Bronchial epithelial cell (primary cell): ENCODE measurements at regions not wholly inside any gene's neighbourhood (a gene's known extent, or its start where the extent isn't known, plus 50 kb on each side); places are given as distances from the start of the nearest gene placed in this dataset.
"Not testable (repeated sequence)": the region's sequence is repeated elsewhere in the genome, so short reads cannot be mapped to it uniquely, and the experiment has no call there.

Source experiments
- DNase-seq: peaks from one replicate; pipeline ENCODE4 v3.0.0-alpha.2; 2010; ENCODE audit warnings: low read depth
- FAIRE-seq: peaks from 2 replicates; lab custom pipeline; 2011; peaks lifted over from hg19 to GRCh38; lab: Jason Lieb, UNC
- H3K27me3 ChIP-seq: 2 replicates; pipeline ENCODE4 v1.5.1; 2011; ENCODE audit warnings: low read length; ENCODE audit not compliant: control insufficient read depth, insufficient read depth
- H3K36me3 ChIP-seq: 2 replicates; pipeline ENCODE4 v1.5.1; 2011; ENCODE audit warnings: low read length; ENCODE audit not compliant: control insufficient read depth, insufficient read depth
- H3K4me3 ChIP-seq: 2 replicates; pipeline ENCODE4 v1.5.1; 2011; ENCODE audit warnings: mild to moderate bottlenecking, low read depth, low read length, control low read depth
- TF ChIP-seq, protein P1 (sequence below): IDR thresholded peaks from 2 replicates; pipeline ENCODE4 v1.5.1; 2011; ENCODE audit warnings: mild to moderate bottlenecking, moderate library complexity, low read length, control low read depth, inconsistent platforms; ENCODE audit not compliant: insufficient read depth, severe bottlenecking

DNA sequence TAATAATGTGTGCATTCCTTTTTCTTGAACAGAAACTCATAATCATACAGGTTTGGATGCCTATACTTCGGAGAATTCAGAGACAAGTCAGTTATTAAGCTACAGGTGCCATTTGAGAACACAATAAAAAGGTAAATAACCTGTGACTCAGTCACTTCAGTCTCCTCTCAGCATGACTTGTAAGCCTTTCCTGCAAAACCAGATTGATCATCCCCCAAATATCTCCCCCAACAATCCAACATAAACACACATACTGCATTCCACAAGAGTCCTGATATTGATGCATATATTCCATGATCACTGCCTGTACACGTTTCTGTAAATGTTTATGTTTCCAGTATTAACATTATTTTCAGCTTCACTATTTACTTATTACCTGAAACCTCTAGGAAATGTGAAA, 110.8 kb downstream of the PWWP3B start:
- DNase-seq (peak; percentile 86), FAIRE-seq (no peak)
- Histone ChIP-seq H3K36me3 (no peaks in the 10 kb centered on the region), H3K27me3 (no peaks in the 10 kb centered on the region), H3K4me3 (no peak overlapping the region)
- TF ChIP-seq, protein P1, sequence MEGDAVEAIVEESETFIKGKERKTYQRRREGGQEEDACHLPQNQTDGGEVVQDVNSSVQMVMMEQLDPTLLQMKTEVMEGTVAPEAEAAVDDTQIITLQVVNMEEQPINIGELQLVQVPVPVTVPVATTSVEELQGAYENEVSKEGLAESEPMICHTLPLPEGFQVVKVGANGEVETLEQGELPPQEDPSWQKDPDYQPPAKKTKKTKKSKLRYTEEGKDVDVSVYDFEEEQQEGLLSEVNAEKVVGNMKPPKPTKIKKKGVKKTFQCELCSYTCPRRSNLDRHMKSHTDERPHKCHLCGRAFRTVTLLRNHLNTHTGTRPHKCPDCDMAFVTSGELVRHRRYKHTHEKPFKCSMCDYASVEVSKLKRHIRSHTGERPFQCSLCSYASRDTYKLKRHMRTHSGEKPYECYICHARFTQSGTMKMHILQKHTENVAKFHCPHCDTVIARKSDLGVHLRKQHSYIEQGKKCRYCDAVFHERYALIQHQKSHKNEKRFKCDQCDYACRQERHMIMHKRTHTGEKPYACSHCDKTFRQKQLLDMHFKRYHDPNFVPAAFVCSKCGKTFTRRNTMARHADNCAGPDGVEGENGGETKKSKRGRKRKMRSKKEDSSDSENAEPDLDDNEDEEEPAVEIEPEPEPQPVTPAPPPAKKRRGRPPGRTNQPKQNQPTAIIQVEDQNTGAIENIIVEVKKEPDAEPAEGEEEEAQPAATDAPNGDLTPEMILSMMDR, result no peak

DNA sequence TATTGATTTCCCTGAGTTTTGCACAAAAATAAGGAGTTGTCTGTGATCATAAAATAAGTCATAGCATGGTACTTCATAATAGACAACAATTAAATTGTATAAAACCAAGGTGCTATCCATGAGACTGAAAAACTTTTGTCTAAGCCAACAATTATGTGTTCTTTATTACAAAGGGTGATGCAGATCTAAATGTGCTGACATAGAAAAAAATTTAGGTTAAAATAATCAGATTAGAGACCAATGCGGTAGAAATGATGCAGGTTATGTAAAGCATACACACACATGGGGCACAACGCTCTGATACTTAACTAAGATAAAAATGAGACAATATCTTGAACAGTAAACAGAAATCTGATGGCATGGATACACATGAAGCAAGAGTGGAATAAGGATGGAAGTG, 113.3 kb downstream of the PWWP3B start:
- FAIRE-seq, result no peak

DNA sequence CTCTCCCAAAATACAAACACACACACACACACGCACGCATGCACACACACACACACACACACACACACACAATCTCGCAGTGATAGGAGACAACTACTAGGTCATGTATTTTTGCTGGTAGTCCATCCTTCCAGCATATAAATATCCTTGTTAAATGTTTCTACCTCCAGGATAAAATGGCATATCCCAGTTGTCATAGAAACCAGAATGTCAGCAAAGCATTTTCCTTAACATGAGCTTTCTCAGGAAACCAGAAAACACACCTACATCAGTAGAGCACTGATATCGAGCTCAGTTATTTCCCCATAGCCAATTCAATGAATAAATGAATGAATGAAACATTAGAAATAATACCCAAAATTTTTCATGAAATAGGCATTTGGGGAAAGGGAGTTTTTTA, 115.7 kb downstream of the PWWP3B start:
- Histone ChIP-seq H3K36me3 (no peaks in the 10 kb centered on the region), H3K27me3 (no peaks in the 10 kb centered on the region), H3K4me3 (no peak overlapping the region)
- FAIRE-seq, result no peak
- TF ChIP-seq, protein P1, result no peak
- DNase-seq, result no peak

More for the DNA sequence above, 113.3 kb downstream of the PWWP3B start:
- Histone ChIP-seq H3K36me3 (no peaks in the 10 kb centered on the region), H3K27me3 (no peaks in the 10 kb centered on the region), H3K4me3 (no peak overlapping the region)
- TF ChIP-seq, protein P1, result no peak
- no peak for DNase-seq

DNA sequence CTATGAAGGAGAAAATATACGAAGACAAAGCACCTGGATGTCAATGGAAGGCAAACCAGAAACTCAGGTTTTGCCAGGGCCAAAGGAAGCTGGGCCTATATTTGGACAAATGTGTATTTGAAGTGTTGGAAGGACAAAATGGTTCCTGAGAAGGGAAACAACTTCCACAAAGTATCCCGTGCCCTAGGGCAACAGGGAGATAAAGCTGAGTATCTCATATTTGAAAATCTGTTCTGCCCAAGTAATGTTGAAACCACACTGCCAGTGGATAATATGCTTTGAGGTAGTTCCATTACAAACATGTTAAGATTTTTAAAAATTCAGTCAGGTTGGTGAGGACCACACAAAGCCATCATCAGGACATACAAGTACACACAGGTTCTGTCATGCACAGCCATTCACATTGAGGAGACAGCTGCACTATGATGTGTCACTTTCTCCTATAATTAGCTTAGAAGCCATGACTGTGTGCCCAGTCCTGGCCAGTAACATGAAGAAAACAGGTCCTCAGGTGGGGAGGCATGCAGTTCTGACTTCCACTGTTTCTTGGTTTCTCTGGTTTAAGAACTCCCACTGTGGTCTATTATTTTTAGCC, 116.4 kb downstream of the PWWP3B start:
- DNase-seq, result peak; percentile 75
- no peak for FAIRE-seq
- H3K36me3 ChIP-seq, result no peaks in the 10 kb centered on the region

DNA sequence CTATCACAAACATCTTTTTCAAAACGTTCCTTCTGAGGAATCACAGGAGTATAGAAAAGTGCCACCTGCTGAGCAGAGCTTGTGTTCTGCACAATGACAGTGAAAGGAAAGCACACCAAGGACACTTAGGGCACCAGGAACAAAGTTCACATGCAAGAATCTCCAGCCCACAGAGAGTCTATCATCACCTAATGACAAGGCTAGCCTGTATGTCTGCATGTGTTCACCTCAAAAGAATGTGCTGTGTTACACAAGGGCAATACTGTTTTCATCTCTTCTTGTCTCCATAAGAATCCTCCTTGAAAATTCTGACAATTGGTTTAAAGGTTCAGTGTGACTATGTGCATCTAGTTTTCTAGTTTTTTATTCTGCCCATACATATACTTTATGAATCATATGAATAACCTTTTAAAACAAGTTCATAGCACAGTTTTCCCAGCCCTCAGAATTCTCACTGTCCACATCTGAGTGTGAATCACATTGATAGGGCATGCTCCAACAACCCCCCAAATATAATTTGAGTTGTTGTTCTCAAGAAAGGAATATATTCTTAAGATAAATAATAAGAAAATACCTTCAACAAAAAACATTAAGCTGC, 118.0 kb downstream of the PWWP3B start:
- TF ChIP-seq, protein P1, result no peak
- Histone ChIP-seq H3K4me3 (no peak overlapping the region), H3K27me3 (no peaks in the 10 kb centered on the region), H3K36me3 (no peaks in the 10 kb centered on the region)
- FAIRE-seq (peak; percentile 90), DNase-seq (peak; percentile 84)

More for the DNA sequence above, 116.4 kb downstream of the PWWP3B start:
- H3K27me3 ChIP-seq, result no peaks in the 10 kb centered on the region
- TF ChIP-seq, protein P1, result no peak
- H3K4me3 ChIP-seq, result no peak overlapping the region

DNA sequence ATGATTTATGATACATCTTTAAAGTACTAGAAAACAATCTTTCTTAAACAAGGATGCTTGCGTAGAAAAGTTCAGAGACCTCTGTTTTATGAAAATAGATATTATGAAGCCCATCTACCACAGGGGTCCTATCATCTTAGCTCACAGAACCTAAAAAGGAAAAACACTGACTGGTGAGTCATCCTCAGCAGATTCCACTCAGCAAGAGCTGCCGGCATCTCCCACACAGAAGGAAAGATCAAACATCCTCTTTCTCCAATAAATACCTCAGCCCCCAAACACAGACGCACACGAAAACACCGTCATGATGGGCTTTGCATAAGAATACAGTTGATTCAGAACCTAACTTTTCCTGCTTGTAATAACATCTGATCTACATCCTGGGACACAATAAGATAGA, 122.7 kb downstream of the PWWP3B start:
- not testable (repeated sequence) for H3K4me3 ChIP-seq, H3K27me3 ChIP-seq, FAIRE-seq, DNase-seq, H3K36me3 ChIP-seq

DNA sequence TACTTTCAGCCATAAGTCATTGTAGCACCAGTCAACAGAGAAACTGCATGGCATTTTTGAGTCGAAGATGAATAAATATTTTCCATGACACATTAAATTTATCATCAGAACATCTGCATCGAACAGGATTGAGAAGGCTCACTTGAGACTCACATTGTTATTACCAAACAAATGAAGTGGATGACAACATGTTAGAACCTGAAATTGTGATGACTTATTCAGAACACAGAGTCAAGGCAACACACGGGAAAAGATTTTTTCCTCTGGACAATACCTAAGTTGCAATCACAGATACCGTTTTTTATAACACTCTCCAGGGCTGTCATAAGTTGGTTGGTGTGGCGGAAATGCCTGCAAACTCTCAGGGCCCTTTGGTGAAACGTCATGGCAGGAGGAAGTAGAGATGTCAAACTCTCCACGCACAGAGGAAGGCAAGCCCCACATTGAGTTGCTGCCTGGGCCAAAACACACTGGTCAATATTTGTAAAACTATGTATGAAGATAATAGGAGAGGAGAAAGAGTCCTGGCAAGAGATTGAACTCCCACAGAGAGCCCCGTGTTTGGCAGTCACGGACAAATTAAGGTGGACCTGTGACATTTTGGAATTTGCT, 123.8 kb downstream of the PWWP3B start:
- not testable (repeated sequence) for H3K27me3 ChIP-seq, H3K4me3 ChIP-seq, H3K36me3 ChIP-seq, DNase-seq
- peak; percentile 99 for FAIRE-seq
